ENCODE measurements at regions not wholly inside any gene's neighbourhood (a gene's known extent, or its start where the extent isn't known, plus 50 kb on each side); places are given as distances from the start of the nearest gene placed in this dataset.

GRCh38 chr4:127081041-127081440 is 551.7 kb upstream of the INTU start:
- DNase-seq (ENCODE audit: low spot score), result no peak

GRCh38 chr4:127082986-127083385 is 549.8 kb upstream of the INTU start:
- DNase-seq (ENCODE audit: low spot score), result no peak

DNA sequence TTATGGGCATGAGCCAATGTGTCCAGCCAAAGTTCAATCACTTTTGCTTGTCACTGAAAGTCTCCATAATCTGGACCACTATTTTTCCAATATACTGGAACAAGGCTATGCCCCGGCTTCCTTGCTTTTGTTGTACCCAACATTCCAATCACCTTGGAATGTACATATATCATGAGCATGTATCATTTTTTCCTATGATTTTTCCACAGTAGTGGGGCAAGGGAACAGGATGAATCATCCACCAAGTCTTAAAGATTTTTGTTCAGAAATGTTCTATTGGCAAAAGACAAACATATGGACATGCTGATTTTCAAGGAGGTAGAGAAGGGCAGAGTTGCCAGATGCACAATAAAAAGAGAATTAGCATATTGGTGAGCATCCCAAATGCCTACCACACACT is 548.1 kb upstream of the INTU start:
- DNase-seq (ENCODE audit: low spot score), result no peak

- no peak for DNase-seq (ENCODE audit: low spot score)
These were observed 535.7 kb upstream of the INTU start for GRCh38 chr4:127097061-127097460.

- no peak for DNase-seq (ENCODE audit: low spot score)
These were observed 530.4 kb upstream of the INTU start for GRCh38 chr4:127102361-127102760.

DNA sequence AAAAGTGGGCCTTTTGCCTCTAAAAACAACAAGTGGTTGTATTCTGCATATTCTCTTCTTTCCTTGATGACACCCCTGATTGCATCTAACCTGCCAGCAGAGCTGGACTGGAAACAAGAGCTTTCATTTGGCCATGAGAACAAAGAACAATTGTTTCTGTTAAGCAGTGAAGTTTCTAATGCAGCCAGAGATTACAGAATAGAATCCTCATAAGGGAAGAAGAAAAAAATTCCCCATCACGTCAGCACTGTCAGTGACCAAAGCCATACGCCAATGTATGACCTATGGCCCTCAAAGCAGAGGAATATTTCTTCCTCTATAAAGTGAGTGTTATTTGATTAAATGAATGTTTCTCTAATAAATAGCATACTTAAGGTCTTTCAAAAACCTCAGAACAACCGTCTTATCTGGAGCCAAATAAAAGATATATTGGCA is 529.1 kb upstream of the INTU start:
- DNase-seq (ENCODE audit: low spot score), result no peak

DNA sequence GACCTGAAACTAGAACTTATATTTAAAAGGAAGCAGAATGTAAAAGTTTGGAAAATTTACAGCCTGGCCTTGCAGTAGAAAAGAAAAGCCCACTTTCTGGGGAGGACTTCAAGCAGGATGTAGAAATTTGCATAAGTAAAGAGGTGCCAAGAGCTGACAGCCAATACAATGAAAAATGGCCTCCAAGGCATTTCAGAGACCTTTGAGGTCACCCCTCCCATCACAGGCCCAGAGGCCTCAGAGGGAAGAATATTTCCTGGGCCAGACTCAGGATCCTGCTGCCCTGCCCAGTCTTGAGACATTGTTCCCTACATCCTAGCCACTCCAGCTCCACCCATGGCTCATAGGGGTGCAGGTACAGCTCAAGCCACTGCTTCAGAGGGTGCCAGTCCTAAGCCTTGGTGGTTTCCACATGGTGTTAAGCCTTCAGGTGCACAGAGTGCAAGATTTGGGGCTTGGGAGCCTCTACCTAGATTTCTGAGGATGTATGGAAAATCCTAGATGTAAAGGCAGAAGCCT is 518.9 kb upstream of the INTU start:
- DNase-seq (ENCODE audit: low spot score), result no peak

GRCh38 chr4:127118681-127119080 is 514.1 kb upstream of the INTU start:
- DNase-seq (ENCODE audit: low spot score), result no peak

GRCh38 chr4:127120441-127121090 is 512.2 kb upstream of the INTU start:
- no peak for DNase-seq (ENCODE audit: low spot score)

DNA sequence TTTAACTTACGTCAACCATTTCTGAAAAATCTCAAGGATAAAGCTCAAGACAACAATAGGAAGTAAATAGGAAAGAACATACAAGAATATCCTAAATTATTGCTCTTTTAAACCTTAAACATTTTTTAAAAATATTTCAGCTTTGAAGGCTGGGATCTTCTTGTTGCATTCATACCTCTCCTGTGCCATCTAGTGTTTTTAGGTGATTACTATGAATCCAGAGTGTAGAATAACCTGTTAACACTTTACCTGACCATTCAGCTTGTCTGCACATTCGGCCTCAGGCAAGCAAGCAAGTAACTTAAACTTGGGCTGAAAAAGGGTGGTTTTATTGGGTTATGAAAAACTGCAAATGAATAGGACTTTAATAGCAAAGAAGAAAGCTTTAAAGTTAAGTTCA is 507.8 kb upstream of the INTU start:
- DNase-seq (ENCODE audit: low spot score), result no peak

GRCh38 chr4:127126718-127127117 is 506.0 kb upstream of the INTU start:
- DNase-seq (ENCODE audit: low spot score), result no peak

- DNase-seq (ENCODE audit: low spot score), result no peak
These were observed 501.2 kb upstream of the INTU start for GRCh38 chr4:127131527-127131926.

GRCh38 chr4:127134490-127134889 is 498.3 kb upstream of the INTU start:
- DNase-seq (ENCODE audit: low spot score), result no peak

DNA sequence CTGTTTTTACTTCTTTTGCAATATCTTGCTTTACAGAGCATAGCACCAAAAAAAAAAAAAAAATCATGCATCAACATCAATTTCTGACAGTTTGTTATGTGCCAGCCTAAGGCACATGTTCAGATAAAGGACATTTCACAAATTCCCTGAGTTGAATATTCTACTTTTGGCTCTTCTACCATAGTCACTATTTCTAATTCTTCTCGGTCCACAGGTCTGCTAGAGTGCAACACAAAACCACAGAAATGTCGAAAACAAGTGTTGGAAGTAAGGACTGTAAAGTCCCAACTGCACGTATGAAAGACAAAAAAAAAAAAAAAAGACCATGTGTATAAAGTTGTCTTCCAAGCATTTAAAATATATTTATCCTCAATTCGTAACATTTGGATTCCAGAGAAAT is 494.2 kb upstream of the INTU start:
- no peak for DNase-seq (ENCODE audit: low spot score)

DNA sequence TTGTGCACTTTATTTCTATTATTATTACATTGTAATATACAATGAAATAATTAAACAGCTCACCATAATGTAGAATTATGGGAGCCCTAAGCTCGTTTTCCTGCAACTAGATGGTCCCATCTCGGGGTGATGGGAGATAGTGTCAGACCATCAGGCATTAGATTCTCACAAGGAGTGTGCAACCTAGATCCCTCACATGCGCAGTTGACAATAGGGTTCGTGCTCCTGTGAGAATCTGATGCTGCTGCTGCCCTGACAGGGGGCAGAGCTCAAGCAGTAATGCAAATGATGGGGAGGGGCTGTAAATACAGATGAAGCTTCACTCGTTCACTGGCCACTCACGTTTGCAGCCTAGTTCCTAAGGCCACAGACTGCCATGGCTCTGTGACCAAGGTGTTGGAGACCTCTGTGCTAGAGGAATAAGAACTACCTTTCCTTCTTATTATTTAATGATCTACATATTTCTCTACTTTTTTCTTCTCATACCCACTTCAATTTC is 492.9 kb upstream of the INTU start:
- no peak for DNase-seq (ENCODE audit: low spot score)

DNA sequence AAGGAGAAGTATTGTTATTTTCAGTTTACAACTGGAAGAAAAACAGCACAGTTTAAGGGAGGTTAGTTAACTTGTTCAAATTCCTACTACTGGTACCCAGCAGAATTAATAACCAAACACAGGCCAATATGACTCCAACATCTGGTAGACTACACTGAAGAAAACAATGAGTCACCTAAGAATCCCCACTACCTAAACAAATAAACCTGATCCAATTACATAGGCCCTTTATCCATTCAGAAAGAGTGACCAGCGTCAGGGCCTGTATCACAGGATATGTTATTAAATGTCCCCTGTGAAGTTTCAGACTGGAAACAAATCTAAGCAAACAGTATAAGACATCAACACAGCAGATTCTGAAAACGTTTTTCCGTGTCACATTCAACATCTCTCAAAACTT is 492.5 kb upstream of the INTU start:
- no peak for DNase-seq (ENCODE audit: low spot score)

- DNase-seq (ENCODE audit: low spot score), result no peak
These were observed 490.9 kb upstream of the INTU start for GRCh38 chr4:127141856-127142255.

- DNase-seq (ENCODE audit: low spot score), result no peak
These were observed 489.1 kb upstream of the INTU start for GRCh38 chr4:127143460-127144195.

DNA sequence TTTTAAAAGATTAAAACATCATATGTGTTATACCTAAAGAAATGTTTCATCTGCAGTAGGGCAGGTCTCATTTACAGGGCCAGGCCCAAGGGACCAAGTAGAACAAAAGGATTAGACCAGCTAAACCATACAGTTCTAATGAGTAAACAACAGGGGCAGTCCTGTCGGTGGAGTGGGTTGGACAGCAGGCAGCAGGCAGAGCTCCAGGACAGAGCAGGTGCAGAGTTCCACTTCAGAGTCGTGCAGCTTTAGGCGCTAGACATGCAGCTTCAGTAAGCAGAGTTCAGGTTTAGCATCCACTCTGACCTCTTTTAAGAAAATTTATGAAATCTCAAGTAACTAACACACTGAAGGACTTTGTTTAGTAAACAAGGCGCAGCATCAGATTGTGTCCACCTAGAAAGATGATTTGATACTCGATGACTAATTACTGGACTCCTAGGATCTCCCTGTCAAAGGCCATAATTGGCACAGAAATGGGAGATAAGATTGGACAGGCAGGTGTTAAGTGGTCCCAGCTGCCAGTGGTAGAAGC is 487.7 kb upstream of the INTU start:
- DNase-seq (ENCODE audit: low spot score), result no peak

GRCh38 chr4:127148165-127148564 is 484.6 kb upstream of the INTU start:
- no peak for DNase-seq (ENCODE audit: low spot score)

DNA sequence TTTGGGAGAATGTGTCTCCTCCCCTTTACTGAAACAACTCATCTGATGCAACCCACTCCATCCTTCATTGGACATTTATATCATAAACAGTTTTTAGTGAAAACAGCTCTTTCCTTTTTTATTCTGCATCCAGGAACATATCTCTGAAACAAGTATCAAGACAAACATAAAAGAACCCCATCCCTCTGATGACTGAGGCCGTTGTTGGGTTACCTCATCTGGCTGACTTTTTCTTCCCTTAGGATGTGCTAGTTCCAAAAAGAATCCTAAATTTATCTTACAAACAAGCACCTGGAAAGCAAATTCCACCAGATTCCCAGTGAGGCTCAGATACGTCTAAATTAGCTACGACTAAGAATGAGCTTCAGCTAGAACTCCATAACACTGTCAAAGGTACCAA is 483.7 kb upstream of the INTU start:
- no peak for DNase-seq (ENCODE audit: low spot score)

GRCh38 chr4:127151941-127152340 is 480.8 kb upstream of the INTU start:
- no peak for DNase-seq (ENCODE audit: low spot score)

- DNase-seq (ENCODE audit: low spot score), result no peak
These were observed 477.6 kb upstream of the INTU start for GRCh38 chr4:127155116-127155515.
